HepG2 (cell line): ENCODE measurements at regions not wholly inside any gene's neighbourhood (a gene's known extent, or its start where the extent isn't known, plus 50 kb on each side); places are given as distances from the start of the nearest gene placed in this dataset.

ENCODE experiments used
- ATAC-seq: fragments of 200-7000 bp; cut with Tn5 transposase; 3 replicates; pipeline ENCODE4 v1.9.1; 2020; ENCODE audit warnings: mild to moderate bottlenecking, moderate library complexity
- BruUV-seq: library from RNA; stranded (reverse); fragments of 400-500 nt; replicated peaks from 2 replicates; lab custom pipeline; 2021; lab: Mats Ljungman, UMichigan
- CTCF ChIA-PET: fragments of 300-600 bp; formaldehyde crosslinking; extraction: SDS; loops from one replicate; lab custom pipeline; 2021; ENCODE audit warnings: low total read pairs, inconsistent platforms, low intra/inter-chr PET ratio; lab: Yijun Ruan, JAX
- POLR2A ChIA-PET: fragments of 350-600 bp; sonication (Branson Sonifier 250); formaldehyde crosslinking; loops from one replicate; lab custom pipeline; 2020; ENCODE audit warnings: antibody characterized with exemption, inconsistent platforms; lab: Yijun Ruan, JAX
- DNase-seq: peaks from one replicate; pipeline ENCODE4 v3.0.0-alpha.2; 2015; ENCODE audit warnings: low spot score
- FAIRE-seq: peaks from 3 replicates; lab custom pipeline; 2011; peaks lifted over from hg19 to GRCh38; lab: Jason Lieb, UNC
- H2AFZ ChIP-seq: one replicate; pipeline ENCODE4 v1.6.1; 2011; ENCODE audit warnings: low read length, inconsistent platforms
- H3K27ac ChIP-seq: fragments of 300-600 bp; 3 replicates; pipeline ENCODE4 v1.8.0; 2011; ENCODE audit warnings: mixed run types, mild to moderate bottlenecking, mixed read lengths, low read length, inconsistent platforms; ENCODE audit not compliant: insufficient read depth; ENCODE audit errors: extremely low read length
- H3K27me3 ChIP-seq, 2 experiments: fragments of 200-600 bp in 1 of 2; 2 replicates in 1 of 2; 3 replicates in 1 of 2; pipeline versions ENCODE4 v1.6.0 to v1.8.0; 2011; ENCODE audit warnings: low read length in 2 of 2, mild to moderate bottlenecking in 2 of 2, moderate library complexity in 2 of 2, inconsistent platforms in 1 of 2; ENCODE audit not compliant: insufficient read depth in 2 of 2, control insufficient read depth in 1 of 2
- H3K36me3 ChIP-seq, 2 experiments: fragments of 200-600 bp in 1 of 2; replicated peaks in 1 of 2; 2 replicates in 1 of 2; 3 replicates in 1 of 2; pipeline versions ENCODE4 v1.5.1 to v1.8.0; 2011; ENCODE audit warnings: low read length in 2 of 2, inconsistent platforms in 1 of 2; ENCODE audit not compliant: insufficient read depth in 2 of 2, control insufficient read depth in 1 of 2
- H3K4me1 ChIP-seq: 2 replicates; pipeline ENCODE4 v1.5.1; 2012; ENCODE audit warnings: low read length, inconsistent platforms; ENCODE audit not compliant: insufficient read depth
- H3K4me2 ChIP-seq: 2 replicates; pipeline ENCODE4 v1.6.0; 2011; ENCODE audit warnings: low read depth, low read length, inconsistent platforms
- H3K4me3 ChIP-seq, 3 experiments: fragments of 200-600 bp in 1 of 3; sonication (generic), shearing (Covaris generic) in 1 of 3; replicated peaks in 1 of 3; 2 replicates each; pipeline ENCODE4 v1.5.1; 2011 to 2016; ENCODE audit warnings: low read length in 3 of 3, inconsistent platforms in 2 of 3, low read depth in 2 of 3, mild to moderate bottlenecking in 2 of 3, control low read depth in 1 of 3, mixed read lengths in 1 of 3; ENCODE audit not compliant: insufficient read depth in 1 of 3
- H3K79me2 ChIP-seq: one replicate; pipeline ENCODE4 v1.6.1; 2011; ENCODE audit warnings: low read length, inconsistent platforms; ENCODE audit not compliant: insufficient read depth
- H3K9ac ChIP-seq: 2 replicates; pipeline ENCODE4 v1.6.0; 2011; ENCODE audit warnings: mild to moderate bottlenecking, low read depth, low read length, inconsistent platforms; ENCODE audit not compliant: insufficient read depth
- H3K9me3 ChIP-seq: 2 replicates; pipeline ENCODE4 v1.5.1; 2012; ENCODE audit warnings: mild to moderate bottlenecking, low read length
- H4K20me1 ChIP-seq: 2 replicates; pipeline ENCODE4 v1.6.0; 2011; ENCODE audit warnings: inconsistent platforms, mild to moderate bottlenecking, low read length, moderate library complexity; ENCODE audit not compliant: insufficient read depth
- CC2D1A ChIP-seq: sonication (generic); formaldehyde crosslinking; IDR thresholded peaks from 2 replicates; pipeline ENCODE4 v1.8.1; 2023; ENCODE audit warnings: mild to moderate bottlenecking, missing genetic modification reagents
- ESRRA ChIP-seq: sonication (generic); formaldehyde crosslinking; IDR thresholded peaks from 2 replicates; pipeline ENCODE4 v1.5.1; 2020; ENCODE audit warnings: mild to moderate bottlenecking, low read depth, missing genetic modification reagents
- EZH2 ChIP-seq: conservative IDR thresholded peaks from 2 replicates; pipeline ENCODE4 v1.6.1; 2012; ENCODE audit warnings: mild to moderate bottlenecking, low read depth, low read length, moderate library complexity
- HNF4A ChIP-seq: sonication (generic); formaldehyde crosslinking; IDR thresholded peaks from 2 replicates; pipeline ENCODE4 v1.4.0; 2020; ENCODE audit warnings: missing genetic modification reagents
- HOXA3 ChIP-seq: sonication (generic); formaldehyde crosslinking; IDR thresholded peaks from 2 replicates; pipeline ENCODE4 v1.5.0; 2020; ENCODE audit warnings: missing genetic modification reagents
- MTF2 ChIP-seq: sonication (generic); formaldehyde crosslinking; IDR thresholded peaks from 2 replicates; pipeline ENCODE4 v1.5.0; 2020; ENCODE audit warnings: missing genetic modification reagents, borderline replicate concordance
- ZNF263 ChIP-seq: sonication (generic); formaldehyde crosslinking; IDR thresholded peaks from 2 replicates; pipeline ENCODE4 v1.4.0; 2020; ENCODE audit warnings: missing genetic modification reagents
- ZNF446 ChIP-seq: sonication (generic); formaldehyde crosslinking; IDR thresholded peaks from 2 replicates; pipeline ENCODE4 v1.5.0; 2020; ENCODE audit warnings: mild to moderate bottlenecking, missing genetic modification reagents
- ZNF768 ChIP-seq: sonication (generic); formaldehyde crosslinking; IDR thresholded peaks from 2 replicates; pipeline ENCODE4 v1.4.0; 2020; ENCODE audit warnings: missing genetic modification reagents
- ZNF777 ChIP-seq: sonication (generic); formaldehyde crosslinking; IDR thresholded peaks from 2 replicates; pipeline ENCODE4 v1.4.0; 2020; ENCODE audit warnings: missing genetic modification reagents
- WGBS: methylation state at CpG from one replicate; pipeline ENCODE4 v1.1.6; 2017; ENCODE audit warnings: low lambda C conversion rate; 5-methylcytosine and 5-hydroxymethylcytosine counted together
- in situ Hi-C: cut with HindIII; loops from 2 replicates; pipeline ENCODE4 v1.10.0; 2017; ENCODE audit warnings: low pct_unique_long_range_greater_than_20kb; ENCODE audit not compliant: extremely low pct_ligation_motif_present
- intact Hi-C: fragments of 100-400 bp; cut with micrococcal nuclease; formaldehyde crosslinking; loops from one replicate; pipeline ENCODE4 v1.10.0; 2022; ENCODE audit not compliant: unreplicated experiment
- TF ChIP-seq, protein P1 (sequence below): sonication (generic); formaldehyde crosslinking; IDR thresholded peaks from 2 replicates; pipeline ENCODE4 v1.5.1; 2020; ENCODE audit warnings: mild to moderate bottlenecking, missing genetic modification reagents, moderate library complexity
- TF ChIP-seq, protein P2 (sequence below): sonication (generic); formaldehyde crosslinking; IDR thresholded peaks from 2 replicates; pipeline ENCODE4 v1.5.0; 2020; ENCODE audit warnings: mild to moderate bottlenecking, missing genetic modification reagents, moderate library complexity
- TF ChIP-seq, protein P3 (sequence below): IDR thresholded peaks from 2 replicates; pipeline ENCODE4 v1.6.1; 2016; ENCODE audit warnings: missing biosample characterization, missing genetic modification reagents, low read depth

DNA sequence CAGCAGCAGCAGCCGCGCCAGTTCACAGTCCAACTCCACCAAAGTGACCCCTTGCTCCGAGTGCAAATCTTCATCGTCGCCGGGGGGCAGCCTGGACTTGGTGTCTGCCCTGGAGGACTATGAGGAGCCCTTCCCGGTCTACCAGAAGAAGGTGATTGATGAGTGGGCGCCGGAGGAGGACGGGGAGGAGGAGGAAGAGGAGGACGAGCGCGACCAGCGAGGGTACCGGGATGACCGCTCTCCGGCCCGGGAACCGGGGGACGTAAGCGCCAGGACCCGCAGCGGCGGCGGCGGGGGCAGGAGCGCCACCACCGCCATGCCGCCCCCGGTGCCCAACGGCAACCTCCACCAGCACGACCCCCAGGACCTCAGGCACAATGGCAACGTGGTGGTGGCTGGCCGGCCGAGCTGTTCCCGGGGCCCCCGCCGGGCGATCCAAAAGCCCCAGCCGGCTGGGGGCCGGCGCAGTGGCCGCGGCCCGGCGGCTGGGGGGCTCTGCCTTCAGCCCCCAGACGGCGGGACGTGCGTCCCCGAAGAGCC is 224.1 kb upstream of the IL12A start:
- CTCF ChIA-PET: no interaction called here
- H3K79me2 ChIP-seq: no peaks in the 10 kb centered on the region
- intact Hi-C loops: loop anchor here (2.0 kb wide), 2 partner anchors 18 to 40 kb away; no protein-coding TSS in a partner anchor
- TF ChIP-seq, protein P1, sequence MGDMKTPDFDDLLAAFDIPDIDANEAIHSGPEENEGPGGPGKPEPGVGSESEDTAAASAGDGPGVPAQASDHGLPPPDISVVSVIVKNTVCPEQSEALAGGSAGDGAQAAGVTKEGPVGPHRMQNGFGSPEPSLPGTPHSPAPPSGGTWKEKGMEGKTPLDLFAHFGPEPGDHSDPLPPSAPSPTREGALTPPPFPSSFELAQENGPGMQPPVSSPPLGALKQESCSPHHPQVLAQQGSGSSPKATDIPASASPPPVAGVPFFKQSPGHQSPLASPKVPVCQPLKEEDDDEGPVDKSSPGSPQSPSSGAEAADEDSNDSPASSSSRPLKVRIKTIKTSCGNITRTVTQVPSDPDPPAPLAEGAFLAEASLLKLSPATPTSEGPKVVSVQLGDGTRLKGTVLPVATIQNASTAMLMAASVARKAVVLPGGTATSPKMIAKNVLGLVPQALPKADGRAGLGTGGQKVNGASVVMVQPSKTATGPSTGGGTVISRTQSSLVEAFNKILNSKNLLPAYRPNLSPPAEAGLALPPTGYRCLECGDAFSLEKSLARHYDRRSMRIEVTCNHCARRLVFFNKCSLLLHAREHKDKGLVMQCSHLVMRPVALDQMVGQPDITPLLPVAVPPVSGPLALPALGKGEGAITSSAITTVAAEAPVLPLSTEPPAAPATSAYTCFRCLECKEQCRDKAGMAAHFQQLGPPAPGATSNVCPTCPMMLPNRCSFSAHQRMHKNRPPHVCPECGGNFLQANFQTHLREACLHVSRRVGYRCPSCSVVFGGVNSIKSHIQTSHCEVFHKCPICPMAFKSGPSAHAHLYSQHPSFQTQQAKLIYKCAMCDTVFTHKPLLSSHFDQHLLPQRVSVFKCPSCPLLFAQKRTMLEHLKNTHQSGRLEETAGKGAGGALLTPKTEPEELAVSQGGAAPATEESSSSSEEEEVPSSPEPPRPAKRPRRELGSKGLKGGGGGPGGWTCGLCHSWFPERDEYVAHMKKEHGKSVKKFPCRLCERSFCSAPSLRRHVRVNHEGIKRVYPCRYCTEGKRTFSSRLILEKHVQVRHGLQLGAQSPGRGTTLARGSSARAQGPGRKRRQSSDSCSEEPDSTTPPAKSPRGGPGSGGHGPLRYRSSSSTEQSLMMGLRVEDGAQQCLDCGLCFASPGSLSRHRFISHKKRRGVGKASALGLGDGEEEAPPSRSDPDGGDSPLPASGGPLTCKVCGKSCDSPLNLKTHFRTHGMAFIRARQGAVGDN (CRISPR knock-in tag): 0 out of 2 replicates have a peak, but pooled peaks have one; percentile 18
- TF ChIP-seq HOXA3 (CRISPR knock-in tag) (0 out of 2 replicates have a peak, but pooled peaks have one; percentile 22), MTF2 (peak; percentile 77; the same call in 1 of the 2 replicates), ZNF263 (CRISPR knock-in tag) (peak; percentile 95), EZH2 (no peak), ESRRA (0 out of 2 replicates have a peak, but pooled peaks have one; percentile 34), CC2D1A (CRISPR knock-in tag) (no peak), ZNF446 (CRISPR knock-in tag) (0 out of 2 replicates have a peak, but pooled peaks have one; percentile 28), ZNF777 (CRISPR knock-in tag) (0 out of 2 replicates have a peak, but pooled peaks have one; percentile 62), HNF4A (peak; percentile 42; the same call in 1 of the 2 replicates), ZNF768 (CRISPR knock-in tag) (peak; percentile 11; the same call in 1 of the 2 replicates)
- TF ChIP-seq, protein P2, sequence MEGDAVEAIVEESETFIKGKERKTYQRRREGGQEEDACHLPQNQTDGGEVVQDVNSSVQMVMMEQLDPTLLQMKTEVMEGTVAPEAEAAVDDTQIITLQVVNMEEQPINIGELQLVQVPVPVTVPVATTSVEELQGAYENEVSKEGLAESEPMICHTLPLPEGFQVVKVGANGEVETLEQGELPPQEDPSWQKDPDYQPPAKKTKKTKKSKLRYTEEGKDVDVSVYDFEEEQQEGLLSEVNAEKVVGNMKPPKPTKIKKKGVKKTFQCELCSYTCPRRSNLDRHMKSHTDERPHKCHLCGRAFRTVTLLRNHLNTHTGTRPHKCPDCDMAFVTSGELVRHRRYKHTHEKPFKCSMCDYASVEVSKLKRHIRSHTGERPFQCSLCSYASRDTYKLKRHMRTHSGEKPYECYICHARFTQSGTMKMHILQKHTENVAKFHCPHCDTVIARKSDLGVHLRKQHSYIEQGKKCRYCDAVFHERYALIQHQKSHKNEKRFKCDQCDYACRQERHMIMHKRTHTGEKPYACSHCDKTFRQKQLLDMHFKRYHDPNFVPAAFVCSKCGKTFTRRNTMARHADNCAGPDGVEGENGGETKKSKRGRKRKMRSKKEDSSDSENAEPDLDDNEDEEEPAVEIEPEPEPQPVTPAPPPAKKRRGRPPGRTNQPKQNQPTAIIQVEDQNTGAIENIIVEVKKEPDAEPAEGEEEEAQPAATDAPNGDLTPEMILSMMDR (CRISPR knock-in tag): peak; percentile 34; the same call in 1 of the 2 replicates
- TF ChIP-seq, protein P3, sequence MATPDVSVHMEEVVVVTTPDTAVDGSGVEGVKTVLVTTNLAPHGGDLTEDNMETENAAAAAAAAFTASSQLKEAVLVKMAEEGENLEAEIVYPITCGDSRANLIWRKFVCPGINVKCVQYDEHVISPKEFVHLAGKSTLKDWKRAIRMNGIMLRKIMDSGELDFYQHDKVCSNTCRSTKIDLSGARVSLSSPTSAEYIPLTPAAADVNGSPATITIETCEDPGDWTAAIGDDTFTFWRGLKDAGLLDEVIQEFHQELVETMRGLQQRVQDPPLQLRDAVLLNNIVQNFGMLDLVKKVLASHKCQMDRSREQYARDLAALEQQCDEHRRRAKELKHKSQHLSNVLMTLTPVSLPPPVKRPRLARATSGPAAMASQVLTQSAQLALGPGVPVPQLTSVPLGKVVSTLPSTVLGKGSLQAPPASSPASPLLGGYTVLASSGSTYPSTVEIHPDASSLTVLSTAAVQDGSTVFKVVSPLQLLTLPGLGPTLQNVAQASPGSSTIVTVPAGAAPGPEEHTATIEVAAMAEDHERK (CRISPR knock-in tag): no peak
- no TSS peak for BruUV-seq
- H3K36me3 ChIP-seq: no peaks in the 10 kb centered on the region
- H3K9ac ChIP-seq: no peak overlapping the region
- no peak overlapping the region for H3K27ac ChIP-seq
- peaks cover 18% of the 10 kb centered on the region for H3K4me1 ChIP-seq
- 0% methylated on average over 13 of the region's 51 CpGs for WGBS
- FAIRE-seq (no peak), ATAC-seq (peak; percentile 11), DNase-seq (no peak)
- H3K4me2 ChIP-seq: peak overlapping the region; percentile 73
- H3K9me3 ChIP-seq: no peaks in the 10 kb centered on the region
- H3K4me3 ChIP-seq: peak overlapping the region; percentile 49 to 70 (median 50); a peak in 5 of 6 replicates
- in situ Hi-C loops: no loop called here
- H2AFZ ChIP-seq: no peak overlapping the region
- no peaks in the 10 kb centered on the region for H4K20me1 ChIP-seq
- peaks cover 10 to 44% of the 10 kb centered on the region in 2 experiments for H3K27me3 ChIP-seq
- POLR2A ChIA-PET: no interaction called here
